ENCODE measurements at regions not wholly inside any gene's neighbourhood (a gene's known extent, or its start where the extent isn't known, plus 50 kb on each side); places are given as distances from the start of the nearest gene placed in this dataset.

- no peak for TF ChIP-seq CTCF (IDR thresholded peaks at IDR 0.05 in 4 of 5, conservative IDR thresholded peaks at IDR 0.05 in 1 of 5)
- no peak for TF ChIP-seq POLR2A (IDR thresholded peaks at IDR 0.05)
Measured at GRCh38 chr4:166625018-166625637, 609.2 kb downstream of the SPOCK3 start.
